ENCODE measurements at regions not wholly inside any gene's neighbourhood (a gene's known extent, or its start where the extent isn't known, plus 50 kb on each side); places are given as distances from the start of the nearest gene placed in this dataset.

GRCh38 chr5:107043665-107044064 lies 627.1 kb downstream of the EFNA5 start:
- no peak for TF ChIP-seq CTCF (IDR thresholded peaks at IDR 0.05; ENCODE audit: low read depth, low read length)
- no peak for TF ChIP-seq EZH2phosphoT487 (IDR thresholded peaks at IDR 0.05; ENCODE audit: low read depth)
